Skin of body (tissue), 1 donor: ENCODE measurements at regions not wholly inside any gene's neighbourhood (a gene's known extent, or its start where the extent isn't known, plus 50 kb on each side); places are given as distances from the start of the nearest gene placed in this dataset.

Experiments used
- DNase-seq: peaks from one replicate; lab custom pipeline; 2025; lab: John Stamatoyannopoulos, UW

- no peak for DNase-seq
Observed at GRCh38 chrX:7789200-7789599, 53.8 kb upstream of the VCX start.

GRCh38 chrX:7788334-7788733 lies 54.6 kb upstream of the VCX start:
- DNase-seq, result no peak

- no peak for DNase-seq
Observed at GRCh38 chrX:7787714-7788113, 55.3 kb upstream of the VCX start.

GRCh38 chrX:7784580-7784979 lies 58.4 kb upstream of the VCX start:
- DNase-seq, result no peak

- no peak for DNase-seq
Observed at GRCh38 chrX:7779644-7780043, 63.3 kb upstream of the VCX start.

GRCh38 chrX:7775987-7776386 lies 67.0 kb upstream of the VCX start:
- DNase-seq, result no peak

GRCh38 chrX:7771788-7772438 lies 71.1 kb upstream of the VCX start:
- no peak for DNase-seq

- no peak for DNase-seq
Observed at GRCh38 chrX:7759830-7760229, 83.1 kb upstream of the VCX start.

GRCh38 chrX:7746856-7747255 lies 96.1 kb upstream of the VCX start:
- DNase-seq, result no peak

GRCh38 chrX:7730071-7730470 lies 112.9 kb upstream of the VCX start:
- DNase-seq, result no peak

- DNase-seq, result no peak
Observed at GRCh38 chrX:7720519-7720918, 122.5 kb upstream of the VCX start.

- no peak for DNase-seq
Observed at GRCh38 chrX:7714351-7714750, 128.6 kb upstream of the VCX start.

GRCh38 chrX:7711167-7711566 lies 131.8 kb upstream of the VCX start:
- DNase-seq, result no peak

- DNase-seq, result no peak
Observed at GRCh38 chrX:7709845-7710244, 133.1 kb upstream of the VCX start.

- no peak for DNase-seq
Observed at GRCh38 chrX:7706032-7706431, 136.9 kb upstream of the VCX start.

- DNase-seq, result no peak
Observed at GRCh38 chrX:7704205-7704604, 138.8 kb upstream of the VCX start.

- DNase-seq, result no peak
Observed at GRCh38 chrX:7698248-7698647, 144.7 kb upstream of the VCX start.

- DNase-seq, result no peak
Observed at GRCh38 chrX:7690842-7691241, 152.1 kb upstream of the VCX start.

- DNase-seq, result no peak
Observed at GRCh38 chrX:7689791-7690412, 153.1 kb upstream of the VCX start.

GRCh38 chrX:7680181-7680580 lies 162.8 kb upstream of the VCX start:
- DNase-seq, result no peak

- no peak for DNase-seq
Observed at GRCh38 chrX:7654316-7654715, 188.7 kb upstream of the VCX start.

- no peak for DNase-seq
Observed at GRCh38 chrX:7647831-7648230, 195.1 kb upstream of the VCX start.

GRCh38 chrX:7641141-7641540 lies 201.8 kb upstream of the VCX start:
- DNase-seq, result no peak

- DNase-seq, result no peak
Observed at GRCh38 chrX:7640392-7640791, 202.6 kb upstream of the VCX start.
